OCI-LY7 (cell line): ENCODE measurements at regions not wholly inside any gene's neighbourhood (a gene's known extent, or its start where the extent isn't known, plus 50 kb on each side); places are given as distances from the start of the nearest gene placed in this dataset.

Experiments used
- BruUV-seq: library from RNA; stranded (reverse); fragments of 400-500 nt; replicated peaks from 2 replicates; lab custom pipeline; 2021; lab: Mats Ljungman, UMichigan
- CTCF ChIA-PET: fragments of 300-600 bp; sonication (Branson Sonifier 250); formaldehyde crosslinking; loops from one replicate; lab custom pipeline; 2022; ENCODE audit warnings: antibody characterized with exemption; ENCODE audit not compliant: unreplicated experiment; lab: Charles Lee
- POLR2A ChIA-PET: fragments of 300-600 bp; sonication (Branson Sonifier 250); formaldehyde crosslinking; loops from one replicate; lab custom pipeline; 2022; ENCODE audit warnings: antibody characterized with exemption; lab: Charles Lee
- DNase-seq: peaks from one replicate; pipeline ENCODE4 v3.0.0-alpha.2; 2015; ENCODE audit warnings: low spot score
- H2AFZ ChIP-seq: fragments of 200-600 bp; sonication (generic), shearing (Covaris generic); 2 replicates; pipeline ENCODE4 v1.6.1; 2014; ENCODE audit warnings: mild to moderate bottlenecking, antibody characterized with exemption, low read length, moderate library complexity
- H3K27ac ChIP-seq: fragments of 200-600 bp; sonication (generic); 2 replicates; pipeline ENCODE4 v1.5.1; 2014; ENCODE audit warnings: mixed run types, low read depth, mild to moderate bottlenecking, moderate library complexity, low read length, inconsistent platforms; ENCODE audit not compliant: poor library complexity, severe bottlenecking
- H3K36me3 ChIP-seq: fragments of 200-600 bp; sonication (generic); 2 replicates; pipeline ENCODE4 v1.6.1; 2014; ENCODE audit warnings: mild to moderate bottlenecking, antibody characterized with exemption, low read length, moderate library complexity, mixed read lengths; ENCODE audit not compliant: insufficient read depth
- H3K4me1 ChIP-seq: fragments of 200-600 bp; sonication (generic); 2 replicates; pipeline ENCODE4 v1.5.1; 2014; ENCODE audit warnings: mild to moderate bottlenecking, low read length; ENCODE audit not compliant: insufficient read depth, poor library complexity, severe bottlenecking
- H3K4me2 ChIP-seq: fragments of 200-600 bp; sonication (generic); 2 replicates; pipeline ENCODE4 v1.6.1; 2014; ENCODE audit warnings: mild to moderate bottlenecking, low read length
- H3K4me3 ChIP-seq: fragments of 200-600 bp; sonication (generic); 2 replicates; pipeline ENCODE4 v1.5.1; 2014; ENCODE audit warnings: mild to moderate bottlenecking, low read depth, low read length; ENCODE audit not compliant: poor library complexity, severe bottlenecking
- H3K79me2 ChIP-seq: fragments of 200-600 bp; sonication (generic); 2 replicates; pipeline ENCODE4 v1.6.1; 2016; ENCODE audit warnings: low read depth, mild to moderate bottlenecking, low read length, moderate library complexity, mixed read lengths; ENCODE audit not compliant: insufficient read depth
- H3K9me2 ChIP-seq: fragments of 200-600 bp; sonication (generic); 2 replicates; pipeline ENCODE4 v1.6.1; 2016; ENCODE audit warnings: mild to moderate bottlenecking, low read length, mixed read lengths; ENCODE audit not compliant: insufficient read depth
- H3K9me3 ChIP-seq: fragments of 200-600 bp; sonication (generic); 2 replicates; pipeline ENCODE4 v1.6.1; 2014; ENCODE audit warnings: mild to moderate bottlenecking, mixed run types, low read length, mixed read lengths
- H4K20me1 ChIP-seq: fragments of 200-600 bp; sonication (generic); 2 replicates; pipeline ENCODE4 v1.6.1; 2014; ENCODE audit warnings: mild to moderate bottlenecking, antibody characterized with exemption, low read length, moderate library complexity, mixed read lengths; ENCODE audit not compliant: insufficient read depth
- CTCF ChIP-seq: fragments of 200-600 bp; sonication (generic); conservative IDR thresholded peaks from 2 replicates; pipeline ENCODE4 v1.5.1; 2014; ENCODE audit warnings: mild to moderate bottlenecking, antibody characterized with exemption, low read length, moderate library complexity, mixed read lengths
- EZH2phosphoT487 ChIP-seq: fragments of 200-600 bp; sonication (generic); IDR thresholded peaks from 2 replicates; pipeline ENCODE4 v1.6.1; 2018; ENCODE audit warnings: low read depth, borderline replicate concordance, mild to moderate bottlenecking, mixed run types, antibody characterized with exemption, low read length, moderate library complexity, mixed read lengths
- intact Hi-C: fragments of 100-400 bp; cut with micrococcal nuclease; formaldehyde crosslinking; loops from one replicate; pipeline ENCODE4 v1.10.0; 2022; ENCODE audit not compliant: unreplicated experiment

- Histone ChIP-seq H3K9me3 (no peaks in the 10 kb centered on the region), H3K4me3 (no peak overlapping the region), H4K20me1 (no peaks in the 10 kb centered on the region), H3K79me2 (no peaks in the 10 kb centered on the region), H3K27ac (no peak overlapping the region), H3K4me2 (no peak overlapping the region), H2AFZ (no peak overlapping the region), H3K4me1 (peaks cover 16% of the 10 kb centered on the region), H3K36me3 (no peaks in the 10 kb centered on the region), H3K9me2 (no peaks in the 10 kb centered on the region)
- TF ChIP-seq CTCF (no peak), EZH2phosphoT487 (no peak)
- ChIA-PET POLR2A (no interaction called here), CTCF (no interaction called here)
- BruUV-seq, result no TSS peak
- intact Hi-C loops, result loop anchor here (5.0 kb wide), 1 partner anchor 88 kb away; no protein-coding TSS in a partner anchor
- no peak for DNase-seq
Measured at GRCh38 chr12:132433641-132434395, 56.1 kb upstream of the FBRSL1 start.

- Histone ChIP-seq H3K9me3 (no peaks in the 10 kb centered on the region), H3K4me2 (no peak overlapping the region), H3K4me3 (no peak overlapping the region), H4K20me1 (no peaks in the 10 kb centered on the region), H3K36me3 (no peaks in the 10 kb centered on the region), H3K79me2 (no peaks in the 10 kb centered on the region), H2AFZ (no peak overlapping the region), H3K4me1 (peaks cover 16% of the 10 kb centered on the region), H3K27ac (no peak overlapping the region), H3K9me2 (no peaks in the 10 kb centered on the region)
- DNase-seq, result no peak
- no TSS peak for BruUV-seq
- intact Hi-C loops, result loop anchor here (5.0 kb wide), 1 partner anchor 89 kb away; no protein-coding TSS in a partner anchor
- ChIA-PET CTCF (no interaction called here), POLR2A (no interaction called here)
- no peak for TF ChIP-seq CTCF
- no peak for TF ChIP-seq EZH2phosphoT487
Measured at GRCh38 chr12:132432721-132433577, 57.0 kb upstream of the FBRSL1 start.
